ENCODE measurements at regions not wholly inside any gene's neighbourhood (a gene's known extent, or its start where the extent isn't known, plus 50 kb on each side); places are given as distances from the start of the nearest gene placed in this dataset.

DNA sequence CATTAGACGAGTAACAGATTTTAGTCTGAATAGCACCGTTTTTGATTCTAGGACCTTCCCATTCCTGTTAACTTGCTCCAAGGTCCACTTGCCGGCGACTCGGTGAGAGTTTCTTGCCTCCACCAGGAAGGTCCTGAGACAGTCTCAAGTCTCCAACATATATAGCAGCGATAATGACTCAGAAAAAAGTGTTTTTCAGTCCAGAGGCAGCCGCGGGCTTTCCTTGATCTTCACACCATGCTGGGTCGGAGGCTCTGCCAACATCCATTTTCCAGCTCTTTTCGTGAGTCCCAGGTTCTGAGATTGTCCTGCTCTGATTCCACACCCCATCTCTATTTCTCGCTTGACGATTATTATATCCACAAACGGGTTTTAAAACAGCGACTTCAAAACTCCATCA, 170.5 kb downstream of the GPX5 start:
- H3K27me3 ChIP-seq (ENCODE audit: control insufficient read depth, insufficient read depth, low read length) = peaks cover 6% of the 10 kb centered on the region
- peak overlapping the region; percentile 20 for H3K4me3 ChIP-seq (ENCODE audit: low read depth, low read length)
- no peaks in the 10 kb centered on the region for H3K36me3 ChIP-seq (ENCODE audit: control insufficient read depth, insufficient read depth, low read length)
- DNase-seq (ENCODE audit: low read depth) = peak; percentile 27
- TF ChIP-seq, protein P1, sequence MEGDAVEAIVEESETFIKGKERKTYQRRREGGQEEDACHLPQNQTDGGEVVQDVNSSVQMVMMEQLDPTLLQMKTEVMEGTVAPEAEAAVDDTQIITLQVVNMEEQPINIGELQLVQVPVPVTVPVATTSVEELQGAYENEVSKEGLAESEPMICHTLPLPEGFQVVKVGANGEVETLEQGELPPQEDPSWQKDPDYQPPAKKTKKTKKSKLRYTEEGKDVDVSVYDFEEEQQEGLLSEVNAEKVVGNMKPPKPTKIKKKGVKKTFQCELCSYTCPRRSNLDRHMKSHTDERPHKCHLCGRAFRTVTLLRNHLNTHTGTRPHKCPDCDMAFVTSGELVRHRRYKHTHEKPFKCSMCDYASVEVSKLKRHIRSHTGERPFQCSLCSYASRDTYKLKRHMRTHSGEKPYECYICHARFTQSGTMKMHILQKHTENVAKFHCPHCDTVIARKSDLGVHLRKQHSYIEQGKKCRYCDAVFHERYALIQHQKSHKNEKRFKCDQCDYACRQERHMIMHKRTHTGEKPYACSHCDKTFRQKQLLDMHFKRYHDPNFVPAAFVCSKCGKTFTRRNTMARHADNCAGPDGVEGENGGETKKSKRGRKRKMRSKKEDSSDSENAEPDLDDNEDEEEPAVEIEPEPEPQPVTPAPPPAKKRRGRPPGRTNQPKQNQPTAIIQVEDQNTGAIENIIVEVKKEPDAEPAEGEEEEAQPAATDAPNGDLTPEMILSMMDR (IDR thresholded peaks at IDR 0.05; ENCODE audit: insufficient read depth, low read length, severe bottlenecking) = no peak
- FAIRE-seq = no peak

DNA sequence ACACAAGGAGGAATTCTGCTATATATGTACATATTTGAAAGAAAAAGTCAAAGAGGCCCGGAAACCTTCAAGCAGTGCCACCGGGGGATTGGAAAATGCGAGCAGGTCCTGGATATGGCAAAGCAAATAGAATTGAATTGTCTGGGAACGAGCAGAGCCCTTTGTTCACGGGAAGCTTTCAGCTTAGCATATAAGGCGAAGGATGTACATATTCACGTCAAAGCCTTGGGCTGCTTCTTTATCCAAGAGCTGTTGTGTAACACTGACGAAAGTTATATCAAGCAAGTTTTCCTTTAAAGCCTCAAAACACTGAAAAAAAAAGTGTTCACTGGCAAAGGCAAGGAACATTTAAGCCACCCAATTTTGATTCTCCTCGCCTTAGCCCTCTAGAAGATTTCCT, 171.0 kb downstream of the GPX5 start:
- Histone ChIP-seq H3K4me3 (ENCODE audit: low read depth, low read length) (no peak overlapping the region), H3K27me3 (ENCODE audit: control insufficient read depth, insufficient read depth, low read length) (peaks cover 6% of the 10 kb centered on the region), H3K36me3 (ENCODE audit: control insufficient read depth, insufficient read depth, low read length) (no peaks in the 10 kb centered on the region)
- TF ChIP-seq, protein P1 (IDR thresholded peaks at IDR 0.05; ENCODE audit: insufficient read depth, low read length, severe bottlenecking) = no peak
- DNase-seq (ENCODE audit: low read depth) = no peak
- FAIRE-seq = no peak

DNA sequence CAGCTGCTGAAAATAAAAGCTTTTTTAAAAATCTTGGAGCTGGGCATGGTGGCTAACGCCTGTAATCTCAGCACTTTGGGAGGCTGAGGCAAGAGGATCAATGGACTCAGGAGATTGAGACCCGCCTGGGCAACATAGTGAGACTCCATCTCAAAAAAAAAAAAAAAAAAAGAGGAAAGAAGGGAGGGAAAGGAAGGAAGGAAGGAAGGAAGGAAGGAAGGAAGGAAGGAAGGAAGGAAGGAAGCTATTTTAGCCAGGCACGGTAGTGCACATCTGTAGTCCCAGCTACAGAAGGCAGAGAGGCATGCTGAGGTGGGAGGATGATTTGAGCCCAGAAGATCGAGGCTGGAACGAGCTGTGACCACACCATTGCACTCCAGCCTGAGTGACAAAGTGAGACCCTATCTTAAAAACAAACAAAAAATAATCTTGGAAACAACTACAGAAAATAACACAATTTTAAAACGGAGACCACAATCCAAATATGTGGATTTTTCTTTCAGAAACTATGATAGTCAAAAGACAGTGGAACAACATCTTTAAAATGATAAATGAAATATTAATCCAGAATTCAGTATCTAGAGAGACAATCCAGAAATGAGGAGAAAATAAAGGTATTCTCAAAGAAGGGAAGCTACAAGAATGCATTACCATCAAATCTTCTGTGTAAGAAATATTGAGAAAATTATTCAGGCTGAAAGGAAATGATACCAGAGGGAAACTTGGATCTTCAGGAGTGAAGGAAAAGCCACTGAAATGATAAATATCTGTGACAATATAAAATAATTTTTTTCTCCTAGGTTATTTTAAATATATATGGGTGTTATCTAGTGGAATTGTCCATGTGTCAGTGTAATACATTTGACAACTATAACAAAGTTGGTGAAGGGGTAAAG, 182.0 kb downstream of the GPX5 start:
- H3K27me3 ChIP-seq (ENCODE audit: control insufficient read depth, insufficient read depth, low read length) = no peaks in the 10 kb centered on the region
- H3K4me3 ChIP-seq (ENCODE audit: low read depth, low read length) = no peak overlapping the region
- H3K36me3 ChIP-seq (ENCODE audit: control insufficient read depth, insufficient read depth, low read length) = no peaks in the 10 kb centered on the region
- DNase-seq (ENCODE audit: low read depth) (no peak), FAIRE-seq (no peak)
- TF ChIP-seq, protein P1 (IDR thresholded peaks at IDR 0.05; ENCODE audit: insufficient read depth, low read length, severe bottlenecking) = no peak

DNA sequence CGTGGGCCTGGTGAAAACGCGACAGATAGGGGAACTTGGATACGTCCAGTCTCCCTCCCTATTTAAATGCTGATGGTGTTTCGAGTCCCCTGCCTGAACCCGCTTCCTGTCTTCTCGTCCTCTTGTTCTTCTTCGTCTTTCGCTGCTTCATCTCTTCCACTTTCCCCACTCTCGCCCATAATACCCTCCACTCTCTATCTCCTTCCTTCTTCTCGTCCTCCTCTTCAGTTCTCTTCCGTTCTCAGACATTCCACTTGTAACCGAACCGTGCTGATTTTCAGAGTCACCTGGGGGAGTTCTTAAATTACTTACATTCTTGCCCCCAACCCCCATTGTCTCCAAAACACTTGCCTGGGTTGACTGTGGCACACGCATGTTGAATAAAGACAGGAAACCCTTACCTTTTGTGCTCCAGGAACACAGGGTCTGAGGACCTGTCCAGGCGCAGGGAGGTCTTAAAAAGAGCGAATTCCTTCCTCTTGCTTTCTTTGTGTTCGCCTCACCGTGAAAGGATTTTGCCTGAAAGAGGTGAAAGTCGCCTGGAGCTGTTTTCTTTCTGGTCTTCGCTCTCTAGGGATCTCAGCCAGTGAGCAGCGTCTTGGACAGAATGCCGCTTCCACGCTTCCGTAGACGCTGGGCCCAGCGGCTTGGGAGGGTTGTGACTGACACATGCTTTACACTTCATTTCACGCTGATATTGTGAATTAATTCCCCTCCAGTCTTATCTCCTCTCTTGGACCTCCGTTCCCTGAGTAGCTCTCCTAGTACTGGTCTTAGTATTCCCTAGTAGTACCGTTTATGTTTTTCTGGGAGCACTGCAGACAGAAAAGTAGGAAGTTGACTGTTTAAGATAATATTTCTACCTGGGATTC, 184.0 kb downstream of the GPX5 start:
- no peaks in the 10 kb centered on the region for H3K27me3 ChIP-seq (ENCODE audit: control insufficient read depth, insufficient read depth, low read length)
- FAIRE-seq (peak; percentile 36), DNase-seq (ENCODE audit: low read depth) (no peak)
- TF ChIP-seq, protein P1 (IDR thresholded peaks at IDR 0.05; ENCODE audit: insufficient read depth, low read length, severe bottlenecking) = no peak
- no peak overlapping the region for H3K4me3 ChIP-seq (ENCODE audit: low read depth, low read length)
- no peaks in the 10 kb centered on the region for H3K36me3 ChIP-seq (ENCODE audit: control insufficient read depth, insufficient read depth, low read length)

DNA sequence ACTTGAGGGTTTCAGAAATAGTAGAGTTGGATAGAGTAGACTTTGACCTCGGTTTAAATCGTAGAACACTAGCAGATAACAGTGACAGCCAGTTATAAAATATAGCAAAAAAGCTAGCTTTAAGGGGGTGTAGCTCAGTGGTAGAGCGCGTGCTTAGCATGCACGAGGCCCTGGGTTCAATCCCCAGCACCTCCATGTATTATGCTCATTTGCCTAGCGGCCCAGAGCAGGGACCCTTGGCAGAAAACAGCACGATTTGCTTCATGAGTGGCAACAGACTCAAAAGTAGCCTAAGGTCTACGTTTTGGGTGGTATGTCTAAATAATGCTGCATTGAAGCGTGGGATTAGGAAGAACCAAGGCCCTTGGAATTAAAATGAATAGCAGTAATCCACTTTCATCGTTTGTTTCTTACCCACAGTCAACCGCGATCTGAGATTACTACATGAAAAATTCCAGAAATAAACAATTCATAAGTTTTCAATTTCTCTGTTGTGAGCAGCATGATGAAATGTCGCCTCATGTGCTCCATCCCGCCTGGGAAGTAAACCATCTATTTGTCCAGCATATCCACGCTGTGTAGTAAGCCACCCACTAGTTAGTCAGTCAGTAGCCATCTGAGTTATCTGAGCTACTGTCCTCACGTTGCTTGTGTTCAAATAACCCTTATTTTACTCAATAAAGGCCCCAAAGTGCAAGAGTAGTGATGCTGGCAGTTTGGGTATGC, 184.9 kb downstream of the GPX5 start:
- TF ChIP-seq, protein P1 (IDR thresholded peaks at IDR 0.05; ENCODE audit: insufficient read depth, low read length, severe bottlenecking) = no peak
- FAIRE-seq = no peak
- H3K4me3 ChIP-seq (ENCODE audit: low read depth, low read length) = no peak overlapping the region
- no peaks in the 10 kb centered on the region for H3K27me3 ChIP-seq (ENCODE audit: control insufficient read depth, insufficient read depth, low read length)
- H3K36me3 ChIP-seq (ENCODE audit: control insufficient read depth, insufficient read depth, low read length) = no peaks in the 10 kb centered on the region
- peak; percentile 39 for DNase-seq (ENCODE audit: low read depth)

All from bronchial epithelial cell (primary cell).